ENCODE measurements at regions not wholly inside any gene's neighbourhood (a gene's known extent, or its start where the extent isn't known, plus 50 kb on each side); places are given as distances from the start of the nearest gene placed in this dataset.
A peak's percentile ranks its signal among the peaks of the same experiment; 100 is the strongest.

GRCh38 chr15:57866149-57866736 lies 159.7 kb downstream of the POLR2M start:
- peak in 1 of 2 experiments; percentile 37 for DNase-seq (ENCODE audit: low read depth in 1 of 2, low spot score in 1 of 2)
- H3K27me3 ChIP-seq (ENCODE audit: insufficient read depth, poor library complexity, severe bottlenecking): peaks cover 12% of the 10 kb centered on the region

GRCh38 chr15:57867970-57868798 lies 161.7 kb downstream of the POLR2M start:
- no peak overlapping the region for H3K27ac ChIP-seq (replicated peaks)
- DNase-seq (ENCODE audit: low read depth in 1 of 2, low spot score in 1 of 2): peak in 1 of 2 experiments; percentile 3
- peaks cover 13% of the 10 kb centered on the region for H3K27me3 ChIP-seq (ENCODE audit: insufficient read depth, poor library complexity, severe bottlenecking)
- TF ChIP-seq GABPA (IDR thresholded peaks at IDR 0.05; ENCODE audit: low read depth): no peak
- no peak for TF ChIP-seq CTCF (IDR thresholded peaks at IDR 0.05; ENCODE audit: insufficient read depth, low read length)
- no peak overlapping the region for H3K4me3 ChIP-seq (replicated peaks; ENCODE audit: insufficient read depth, low read length)

More at GRCh38 chr15:57866149-57866736, 159.7 kb downstream of the POLR2M start:
- Histone ChIP-seq H3K4me3 (replicated peaks; ENCODE audit: insufficient read depth, low read length) (no peak overlapping the region), H3K27ac (replicated peaks) (no peak overlapping the region)
- no peak for TF ChIP-seq SPI1 (IDR thresholded peaks at IDR 0.05; ENCODE audit: borderline replicate concordance, low read depth)
- peak; percentile 83 for TF ChIP-seq CTCF (IDR thresholded peaks at IDR 0.05; ENCODE audit: insufficient read depth, low read length)

GRCh38 chr15:57870667-57871066 lies 164.2 kb downstream of the POLR2M start:
- H3K4me3 ChIP-seq (replicated peaks; ENCODE audit: insufficient read depth, low read length): no peak overlapping the region
- H3K27me3 ChIP-seq (ENCODE audit: insufficient read depth, poor library complexity, severe bottlenecking): peaks cover 13% of the 10 kb centered on the region
- TF ChIP-seq REST (IDR thresholded peaks at IDR 0.05; ENCODE audit: insufficient replicate concordance, low read depth): no peak
- DNase-seq (ENCODE audit: low read depth in 1 of 2, low spot score in 1 of 2): no peak
- no peak overlapping the region for H3K27ac ChIP-seq (replicated peaks)

- no peak for DNase-seq (ENCODE audit: low read depth in 1 of 2, low spot score in 1 of 2)
- H3K27me3 ChIP-seq (ENCODE audit: insufficient read depth, poor library complexity, severe bottlenecking): peaks cover 13% of the 10 kb centered on the region
- no peak overlapping the region for H3K4me3 ChIP-seq (replicated peaks; ENCODE audit: insufficient read depth, low read length)
- no peak overlapping the region for H3K27ac ChIP-seq (replicated peaks)
- TF ChIP-seq REST (IDR thresholded peaks at IDR 0.05; ENCODE audit: insufficient replicate concordance, low read depth) (no peak), CTCF (IDR thresholded peaks at IDR 0.05; ENCODE audit: insufficient read depth, low read length) (no peak), GABPA (IDR thresholded peaks at IDR 0.05; ENCODE audit: low read depth) (no peak), SPI1 (IDR thresholded peaks at IDR 0.05; ENCODE audit: borderline replicate concordance, low read depth) (no peak), POLR2AphosphoS5 (IDR thresholded peaks at IDR 0.05; ENCODE audit: low read depth) (no peak)
Measured at GRCh38 chr15:57872281-57873030, 165.9 kb downstream of the POLR2M start.
